GM12875 (cell line): ENCODE measurements at regions not wholly inside any gene's neighbourhood (a gene's known extent, or its start where the extent isn't known, plus 50 kb on each side); places are given as distances from the start of the nearest gene placed in this dataset.

Experiments used
- H3K4me3 ChIP-seq: one replicate; pipeline ENCODE4 v1.5.1; 2011; ENCODE audit warnings: low read depth, low read length, control low read depth
- CTCF ChIP-seq: IDR thresholded peaks from 2 replicates; pipeline ENCODE4 v1.5.1; 2011; ENCODE audit warnings: low read depth, mild to moderate bottlenecking, control low read depth, inconsistent platforms, low read length, moderate library complexity, borderline replicate concordance; ENCODE audit not compliant: insufficient read depth

GRCh38 chr2:147449323-147449991 lies 395.4 kb upstream of the ACVR2A start:
- H3K4me3 ChIP-seq: no peak overlapping the region
- no peak for TF ChIP-seq CTCF

- no peak for TF ChIP-seq CTCF
- H3K4me3 ChIP-seq: no peak overlapping the region
Measured at GRCh38 chr2:147442816-147443215, 402.0 kb upstream of the ACVR2A start.

GRCh38 chr2:147441182-147441581 lies 403.6 kb upstream of the ACVR2A start:
- TF ChIP-seq CTCF: no peak
- no peak overlapping the region for H3K4me3 ChIP-seq

- H3K4me3 ChIP-seq: no peak overlapping the region
- no peak for TF ChIP-seq CTCF
Measured at GRCh38 chr2:147440734-147441133, 404.1 kb upstream of the ACVR2A start.

- TF ChIP-seq CTCF: no peak
- H3K4me3 ChIP-seq: no peak overlapping the region
Measured at GRCh38 chr2:147439986-147440385, 404.8 kb upstream of the ACVR2A start.

- TF ChIP-seq CTCF: no peak
Measured at GRCh38 chr2:147438882-147439281, 405.9 kb upstream of the ACVR2A start.

GRCh38 chr2:147433822-147434221 lies 411.0 kb upstream of the ACVR2A start:
- H3K4me3 ChIP-seq: no peak overlapping the region
- no peak for TF ChIP-seq CTCF

More at GRCh38 chr2:147438882-147439281, 405.9 kb upstream of the ACVR2A start:
- no peak overlapping the region for H3K4me3 ChIP-seq
